GM12872 (cell line): ENCODE measurements at regions not wholly inside any gene's neighbourhood (a gene's known extent, or its start where the extent isn't known, plus 50 kb on each side); places are given as distances from the start of the nearest gene placed in this dataset.

Experiments used
- TF ChIP-seq, protein P1 (sequence below): IDR thresholded peaks from 3 replicates; pipeline ENCODE4 v1.5.1; 2011; ENCODE audit warnings: low read depth, mild to moderate bottlenecking, low read length, moderate library complexity; ENCODE audit not compliant: insufficient read depth

DNA sequence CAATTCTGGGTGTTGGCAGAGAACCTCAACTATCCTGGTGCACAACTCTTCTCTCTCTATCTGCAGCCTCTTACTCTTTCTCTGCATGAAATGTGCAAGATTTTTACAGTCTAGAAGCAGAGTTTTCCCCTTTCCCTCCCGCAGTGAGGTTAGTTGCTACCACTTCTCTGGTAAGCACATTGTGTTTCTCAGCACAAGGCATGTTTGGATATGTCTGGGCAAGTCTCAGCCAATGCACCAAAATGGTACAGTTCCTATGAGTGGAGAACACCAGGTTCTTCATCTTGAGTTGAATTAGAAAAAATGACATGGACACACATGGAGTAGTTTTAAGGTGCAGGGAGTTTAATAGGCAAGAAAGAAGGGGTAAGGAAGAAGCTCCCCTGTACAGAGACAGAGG is 187.0 kb downstream of the CCNG2 start:
- TF ChIP-seq, protein P1, sequence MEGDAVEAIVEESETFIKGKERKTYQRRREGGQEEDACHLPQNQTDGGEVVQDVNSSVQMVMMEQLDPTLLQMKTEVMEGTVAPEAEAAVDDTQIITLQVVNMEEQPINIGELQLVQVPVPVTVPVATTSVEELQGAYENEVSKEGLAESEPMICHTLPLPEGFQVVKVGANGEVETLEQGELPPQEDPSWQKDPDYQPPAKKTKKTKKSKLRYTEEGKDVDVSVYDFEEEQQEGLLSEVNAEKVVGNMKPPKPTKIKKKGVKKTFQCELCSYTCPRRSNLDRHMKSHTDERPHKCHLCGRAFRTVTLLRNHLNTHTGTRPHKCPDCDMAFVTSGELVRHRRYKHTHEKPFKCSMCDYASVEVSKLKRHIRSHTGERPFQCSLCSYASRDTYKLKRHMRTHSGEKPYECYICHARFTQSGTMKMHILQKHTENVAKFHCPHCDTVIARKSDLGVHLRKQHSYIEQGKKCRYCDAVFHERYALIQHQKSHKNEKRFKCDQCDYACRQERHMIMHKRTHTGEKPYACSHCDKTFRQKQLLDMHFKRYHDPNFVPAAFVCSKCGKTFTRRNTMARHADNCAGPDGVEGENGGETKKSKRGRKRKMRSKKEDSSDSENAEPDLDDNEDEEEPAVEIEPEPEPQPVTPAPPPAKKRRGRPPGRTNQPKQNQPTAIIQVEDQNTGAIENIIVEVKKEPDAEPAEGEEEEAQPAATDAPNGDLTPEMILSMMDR, result no peak

DNA sequence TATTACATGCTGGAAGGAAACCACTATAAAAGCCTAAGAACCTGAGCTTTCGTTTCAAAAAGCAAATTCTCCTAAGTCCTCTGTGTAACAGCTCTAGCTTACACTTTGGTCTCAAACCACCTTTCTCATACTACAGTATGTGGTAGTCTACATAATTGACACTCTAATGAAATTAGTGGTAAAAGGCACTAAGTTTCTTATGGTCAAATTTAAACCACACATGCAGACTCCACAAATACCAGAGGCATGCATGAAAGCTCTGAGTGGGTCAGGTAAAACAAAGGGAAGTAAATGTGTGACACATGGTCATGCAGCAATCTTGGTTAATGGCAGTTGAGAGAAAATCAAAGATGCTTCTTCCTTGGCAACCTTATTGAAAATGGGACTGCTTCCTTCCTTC is 187.8 kb downstream of the CCNG2 start:
- TF ChIP-seq, protein P1, result no peak

DNA sequence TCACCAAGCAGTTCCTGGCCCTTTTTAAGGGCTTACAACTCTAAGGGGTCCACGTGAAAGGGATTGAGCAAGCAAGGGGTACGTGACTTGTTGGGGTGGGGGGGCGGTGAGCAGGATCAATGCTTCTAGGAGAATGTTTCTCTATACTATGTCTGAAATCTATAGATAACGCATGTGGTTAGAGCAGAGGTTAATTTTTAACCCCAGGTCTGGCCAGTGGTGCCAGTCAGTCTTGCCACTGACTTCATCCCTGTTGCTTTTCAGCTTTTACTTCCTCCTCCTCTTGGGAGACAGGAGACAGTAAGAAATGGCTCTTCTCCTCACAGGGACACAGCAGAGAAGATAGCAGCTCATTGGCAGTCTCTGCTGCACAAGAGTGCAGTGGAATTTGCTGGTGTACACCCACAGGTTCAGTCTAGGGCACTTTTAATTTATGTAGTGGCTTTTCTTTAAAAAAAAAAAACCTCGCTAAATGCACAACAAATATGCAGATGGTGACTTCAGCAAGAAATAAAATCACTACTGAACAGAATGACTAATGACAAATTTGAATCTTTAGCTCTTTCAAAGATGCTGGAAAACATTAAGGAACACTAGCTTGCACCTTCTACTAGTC is 190.5 kb downstream of the CCNG2 start:
- TF ChIP-seq, protein P1, result no peak

DNA sequence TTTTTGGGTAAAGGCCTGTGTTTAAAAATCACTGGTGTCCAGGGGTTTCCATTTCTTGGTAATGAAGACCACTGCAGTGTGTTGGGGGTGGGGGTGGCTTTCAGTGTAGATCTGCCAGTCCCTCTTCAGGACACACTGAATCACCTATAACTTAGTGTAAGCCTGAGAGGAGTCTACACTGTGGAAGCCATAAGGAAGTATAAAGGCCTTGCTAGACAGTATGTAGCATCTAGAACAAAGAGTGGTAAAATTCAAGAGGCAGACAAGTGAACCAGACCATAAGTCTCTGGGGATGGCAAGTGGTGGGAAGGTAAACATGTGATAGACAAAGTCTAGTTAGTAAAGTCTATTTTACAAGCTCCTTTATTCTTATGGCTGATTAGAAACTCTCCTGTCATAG is 191.8 kb downstream of the CCNG2 start:
- TF ChIP-seq, protein P1, result no peak

DNA sequence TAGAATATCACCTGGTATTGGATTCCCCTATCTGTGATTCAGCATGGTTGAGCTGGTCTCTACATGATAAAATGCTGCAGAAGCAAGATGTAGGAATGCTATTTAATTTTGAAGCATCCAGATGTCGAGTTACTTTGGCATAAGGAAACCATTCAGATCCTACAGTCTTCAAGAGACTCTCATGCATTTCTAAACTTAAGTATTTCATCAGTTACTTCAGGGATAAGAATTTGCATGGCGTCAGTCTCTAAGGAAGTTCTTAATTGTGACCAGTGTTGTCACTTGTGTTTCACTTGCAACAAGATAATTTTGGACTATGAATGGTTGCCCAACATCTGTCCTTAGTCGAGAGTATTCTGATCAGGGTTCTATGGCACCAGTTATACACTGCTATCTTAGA is 192.4 kb downstream of the CCNG2 start:
- TF ChIP-seq, protein P1, result no peak

DNA sequence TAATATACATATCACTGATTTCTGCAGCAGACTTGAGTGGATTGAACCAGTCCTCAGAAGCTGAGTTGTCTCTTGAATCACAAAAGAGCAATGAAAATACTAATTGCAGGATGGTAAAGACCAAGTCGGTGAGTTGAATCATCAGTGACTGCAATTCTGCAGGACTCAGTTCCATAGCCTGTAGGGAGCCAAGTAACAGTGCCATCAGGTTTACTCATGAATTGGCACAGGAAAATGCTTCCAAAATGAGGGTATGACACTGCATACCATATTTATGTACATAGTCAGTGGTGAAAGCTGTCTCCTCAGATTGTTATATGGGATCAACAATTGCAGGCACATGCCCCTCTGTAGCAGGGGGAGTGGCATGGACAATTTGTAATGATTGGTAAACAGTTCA is 192.8 kb downstream of the CCNG2 start:
- TF ChIP-seq, protein P1, result no peak

DNA sequence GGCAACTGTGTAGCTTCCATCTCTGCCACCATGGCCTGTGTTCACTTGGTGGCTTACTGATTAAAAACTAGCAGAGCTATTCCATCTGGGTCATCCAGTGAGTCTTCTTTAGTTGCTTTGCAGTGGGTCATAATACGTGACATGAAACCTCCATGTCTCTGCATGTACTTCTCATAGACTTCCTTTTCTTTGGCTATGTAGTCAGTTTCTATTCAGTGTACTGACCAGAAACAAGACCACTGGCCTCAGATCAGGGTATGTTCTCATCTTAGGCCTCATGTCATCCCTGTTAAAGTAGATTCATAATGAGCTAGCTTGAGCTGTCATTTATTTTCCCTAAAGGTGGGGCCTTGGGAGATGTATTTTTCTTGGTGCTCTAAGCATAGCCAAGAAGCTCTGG is 195.2 kb downstream of the CCNG2 start:
- TF ChIP-seq, protein P1, result no peak
